Frontal cortex (tissue), 3 donors: ENCODE measurements at regions not wholly inside any gene's neighbourhood (a gene's known extent, or its start where the extent isn't known, plus 50 kb on each side); places are given as distances from the start of the nearest gene placed in this dataset.
"Not testable (repeated sequence)": the region's sequence is repeated elsewhere in the genome, so short reads cannot be mapped to it uniquely, and the experiment has no call there.

Source experiments
- DNase-seq, 2 donors: peaks; one replicate each; pipeline ENCODE4 v3.0.0; 2012; ENCODE audit warnings: low spot score in 2 of 2
- FAIRE-seq: peaks from 2 replicates; lab custom pipeline; 2012; peaks lifted over from hg19 to GRCh38; lab: Jason Lieb, UNC
- donor health status: control.
- donor health status: control.
- donor health status: control.

DNA sequence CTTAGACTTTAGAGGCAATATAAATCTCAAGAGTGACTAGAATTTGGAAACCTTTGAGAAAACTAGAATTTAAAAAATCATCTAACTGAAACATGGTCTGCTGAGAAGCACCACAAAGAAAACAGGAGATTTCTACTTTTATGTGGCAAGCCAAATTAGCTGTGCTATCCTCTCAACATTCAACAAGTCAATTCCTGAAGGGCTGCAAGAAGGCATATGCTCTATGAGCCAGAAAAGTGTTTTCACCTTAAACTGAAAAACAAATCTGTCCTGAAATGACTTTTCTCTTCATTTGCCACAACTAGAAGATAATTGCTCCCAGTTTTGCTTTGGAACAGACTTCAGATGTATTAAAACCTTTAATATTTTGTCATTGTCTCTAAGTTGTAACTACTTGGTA is 263.2 kb upstream of the EDNRA start:
- FAIRE-seq (no peak), DNase-seq (no peak)

GRCh38 chr4:147219145-147219544 is 261.8 kb upstream of the EDNRA start:
- FAIRE-seq: no peak
- DNase-seq: no peak

DNA sequence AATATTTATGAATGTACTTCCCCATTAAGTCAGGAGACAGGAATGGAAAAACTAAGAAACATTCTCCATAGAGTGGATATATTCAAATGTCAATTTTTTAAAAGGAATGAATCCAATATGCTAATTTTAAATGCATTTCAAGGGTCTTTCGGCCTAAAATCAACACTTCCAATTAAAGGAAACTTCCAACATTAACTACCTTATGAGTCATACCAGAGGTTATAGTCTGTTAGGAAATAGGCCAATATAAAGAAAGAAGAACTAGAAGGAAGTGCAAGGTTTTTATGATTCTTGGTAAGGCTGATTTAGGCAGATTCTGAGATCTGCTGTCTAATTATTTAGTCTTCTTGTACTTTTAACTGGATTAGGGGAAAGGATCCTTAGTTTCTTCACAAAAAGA is 260.1 kb upstream of the EDNRA start:
- DNase-seq (no peak), FAIRE-seq (no peak)

DNA sequence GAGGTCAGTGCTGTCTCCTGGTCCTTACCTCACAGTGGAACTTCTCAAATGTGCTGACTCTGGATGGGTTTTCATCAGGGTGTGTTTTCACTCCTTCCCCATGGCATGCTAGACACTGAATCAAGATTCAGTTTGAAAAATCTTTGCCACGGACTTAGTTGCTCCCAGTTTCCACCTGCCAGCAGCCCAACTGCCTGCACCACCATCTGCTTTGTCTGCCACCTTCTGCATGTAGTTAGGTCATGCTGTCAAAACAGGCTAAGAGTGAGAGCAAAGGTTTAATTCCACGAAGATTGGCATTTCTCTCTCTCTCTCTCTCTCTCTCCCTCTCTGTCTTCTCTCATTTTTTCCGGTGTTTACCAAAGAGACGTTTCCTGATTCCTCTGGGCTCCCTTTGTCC is 258.0 kb upstream of the EDNRA start:
- DNase-seq: no peak
- FAIRE-seq: no peak

- FAIRE-seq (no peak), DNase-seq (no peak)
These were observed 257.3 kb upstream of the EDNRA start for GRCh38 chr4:147223576-147223975.

DNA sequence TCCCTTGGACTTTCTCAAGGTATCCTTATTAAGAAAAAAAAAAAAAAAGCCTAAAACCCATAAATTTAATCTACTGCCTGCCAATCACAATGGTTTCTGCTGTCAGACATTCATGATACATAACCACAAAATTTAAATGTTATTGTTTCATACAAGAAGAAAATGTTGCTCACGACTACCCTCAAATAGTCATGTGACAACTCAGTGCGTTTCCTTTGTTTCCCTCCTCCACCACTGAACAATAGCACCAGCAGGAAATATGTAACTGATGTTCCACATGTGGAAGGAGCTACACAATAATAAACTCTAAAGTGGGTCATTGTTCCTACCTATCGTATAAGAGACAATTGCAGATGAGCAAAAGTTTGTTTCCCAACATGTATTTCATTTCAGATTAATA is 244.1 kb upstream of the EDNRA start:
- no peak for FAIRE-seq
- DNase-seq: no peak

DNA sequence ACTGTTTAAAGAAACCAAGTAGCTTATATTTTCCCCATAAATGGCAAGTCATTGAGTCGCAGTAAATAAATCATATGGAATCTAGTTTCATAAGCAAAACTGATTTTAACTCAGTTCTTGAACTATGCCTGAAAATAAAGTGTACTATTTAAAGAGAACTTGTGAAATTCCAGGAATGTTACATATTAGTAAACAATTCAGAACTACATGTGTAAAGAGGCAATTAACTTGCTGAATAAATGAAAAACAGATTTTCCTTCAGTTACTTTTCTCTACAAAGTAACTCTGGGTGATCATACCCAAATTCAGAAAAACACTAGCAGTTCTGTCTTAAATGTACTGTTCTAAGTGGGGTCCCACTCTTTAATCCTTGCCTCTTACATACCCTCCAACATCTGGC is 236.1 kb upstream of the EDNRA start:
- DNase-seq: no peak
- FAIRE-seq: no peak

- DNase-seq (no peak), FAIRE-seq (no peak)
These were observed 234.8 kb upstream of the EDNRA start for GRCh38 chr4:147246096-147246495.

- FAIRE-seq, DNase-seq: not testable (repeated sequence)
These were observed 234.4 kb upstream of the EDNRA start for GRCh38 chr4:147246528-147246927.

DNA sequence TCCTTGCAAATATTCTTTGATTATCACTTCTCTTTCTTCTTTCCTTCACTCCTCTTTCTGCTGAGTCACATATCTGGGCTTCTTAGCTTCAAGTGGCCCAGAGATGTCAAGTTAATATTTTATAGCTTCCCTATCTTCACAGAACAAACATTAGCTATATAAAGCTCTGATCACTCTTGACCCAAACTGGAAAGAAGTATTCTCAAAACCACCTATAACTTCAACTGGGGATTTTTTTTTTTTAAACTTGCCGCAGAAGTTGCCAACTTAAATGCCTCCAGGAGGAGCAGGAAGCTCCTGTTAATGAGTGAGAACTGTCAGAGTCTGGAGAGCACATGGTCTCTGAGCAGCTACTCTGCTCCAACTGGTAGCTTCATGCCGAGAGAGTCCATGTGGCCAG is 233.3 kb upstream of the EDNRA start:
- DNase-seq (no peak), FAIRE-seq (no peak)

DNA sequence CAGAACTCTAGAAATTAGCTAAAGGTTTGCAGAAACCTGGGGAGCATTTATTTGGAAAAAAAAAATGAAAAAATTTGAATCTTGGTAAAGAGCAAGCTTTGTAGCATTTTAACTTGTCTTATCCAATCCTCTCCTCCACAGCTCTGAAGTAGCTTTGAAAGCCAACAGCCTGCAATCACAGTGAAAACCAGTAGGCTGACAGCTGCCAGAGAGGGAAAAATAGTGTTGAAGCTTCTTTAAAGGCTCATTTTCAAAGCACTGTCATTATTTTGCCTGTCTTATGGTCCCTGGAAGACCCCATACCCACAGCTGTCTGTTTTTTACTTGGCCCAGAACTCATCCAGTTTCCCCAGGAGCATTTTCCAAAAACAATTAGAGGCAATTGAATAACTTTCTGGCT is 230.8 kb upstream of the EDNRA start:
- no peak for DNase-seq
- no peak for FAIRE-seq

DNA sequence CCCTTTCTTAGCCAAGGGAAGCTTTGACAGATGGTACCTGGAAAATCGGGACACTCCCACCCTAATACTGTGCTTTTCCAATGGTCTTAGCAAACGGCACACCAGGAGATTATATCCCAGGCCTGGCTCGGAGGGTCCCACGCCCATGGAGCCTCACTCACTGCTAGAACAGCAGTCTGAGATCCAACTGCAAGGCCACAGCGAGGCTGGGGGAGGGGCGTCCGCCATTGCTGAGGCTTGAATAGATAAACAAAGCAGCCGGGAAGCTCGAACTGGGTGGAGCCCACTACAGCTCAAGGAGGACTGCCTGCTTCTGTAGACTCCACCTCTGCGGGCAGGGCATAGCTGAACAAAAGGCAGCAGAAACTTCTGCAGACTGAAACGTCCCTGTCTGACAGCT is 225.6 kb upstream of the EDNRA start:
- FAIRE-seq, DNase-seq: not testable (repeated sequence)

DNA sequence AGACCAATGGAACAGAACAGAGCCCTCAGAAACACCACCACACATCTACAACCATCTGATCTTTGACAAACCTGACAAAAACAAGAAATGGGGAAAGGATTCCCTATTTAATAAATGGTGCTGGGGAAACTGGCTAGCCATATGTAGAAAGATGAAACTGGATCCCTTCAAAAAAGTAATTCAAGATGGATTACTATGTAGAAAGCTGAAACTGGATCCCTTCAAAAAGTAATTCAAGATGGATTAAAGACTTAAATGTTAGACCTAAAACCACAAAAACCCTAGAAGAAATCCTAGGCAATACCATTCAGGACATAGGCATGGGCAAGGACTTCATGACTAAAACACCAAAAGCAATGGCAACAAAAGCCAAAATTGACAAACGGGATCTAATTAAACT is 221.6 kb upstream of the EDNRA start:
- not testable (repeated sequence) for FAIRE-seq, DNase-seq

- no peak for DNase-seq
- no peak for FAIRE-seq
These were observed 196.6 kb upstream of the EDNRA start for GRCh38 chr4:147284256-147284835.

- no peak for DNase-seq
- no peak for FAIRE-seq
These were observed 196.0 kb upstream of the EDNRA start for GRCh38 chr4:147284935-147285334.

GRCh38 chr4:147285751-147286150 is 195.1 kb upstream of the EDNRA start:
- FAIRE-seq (peak; percentile 24), DNase-seq (peak in 1 of 2 donors; percentile 4)

GRCh38 chr4:147286846-147287587 is 193.9 kb upstream of the EDNRA start:
- no peak for FAIRE-seq

GRCh38 chr4:147287588-147287890 is 193.4 kb upstream of the EDNRA start:
- no peak for DNase-seq
- no peak for FAIRE-seq

More at GRCh38 chr4:147286846-147287587, 193.9 kb upstream of the EDNRA start:
- DNase-seq: no peak

GRCh38 chr4:147288512-147288911 is 192.4 kb upstream of the EDNRA start:
- no peak for FAIRE-seq
- no peak for DNase-seq

DNA sequence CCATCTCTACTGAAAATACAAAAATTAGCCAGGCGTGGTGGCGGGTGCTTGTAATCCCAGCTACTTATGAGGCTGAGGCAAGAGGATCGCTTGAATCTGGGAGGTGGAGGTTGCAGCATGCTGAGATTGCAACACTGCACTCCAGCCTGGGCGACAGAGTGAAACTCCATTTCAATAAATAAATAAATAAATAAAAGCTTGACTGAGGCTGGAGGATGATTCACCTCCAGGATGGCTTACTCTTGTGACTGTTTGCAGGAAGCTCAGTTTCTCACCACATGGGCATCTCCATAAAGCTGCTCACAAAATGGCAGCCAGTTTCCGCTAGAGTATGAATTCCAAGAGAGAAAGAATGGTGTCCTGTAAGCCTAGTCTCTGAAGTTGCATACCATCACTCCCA is 191.7 kb upstream of the EDNRA start:
- DNase-seq (no peak), FAIRE-seq (no peak)

DNA sequence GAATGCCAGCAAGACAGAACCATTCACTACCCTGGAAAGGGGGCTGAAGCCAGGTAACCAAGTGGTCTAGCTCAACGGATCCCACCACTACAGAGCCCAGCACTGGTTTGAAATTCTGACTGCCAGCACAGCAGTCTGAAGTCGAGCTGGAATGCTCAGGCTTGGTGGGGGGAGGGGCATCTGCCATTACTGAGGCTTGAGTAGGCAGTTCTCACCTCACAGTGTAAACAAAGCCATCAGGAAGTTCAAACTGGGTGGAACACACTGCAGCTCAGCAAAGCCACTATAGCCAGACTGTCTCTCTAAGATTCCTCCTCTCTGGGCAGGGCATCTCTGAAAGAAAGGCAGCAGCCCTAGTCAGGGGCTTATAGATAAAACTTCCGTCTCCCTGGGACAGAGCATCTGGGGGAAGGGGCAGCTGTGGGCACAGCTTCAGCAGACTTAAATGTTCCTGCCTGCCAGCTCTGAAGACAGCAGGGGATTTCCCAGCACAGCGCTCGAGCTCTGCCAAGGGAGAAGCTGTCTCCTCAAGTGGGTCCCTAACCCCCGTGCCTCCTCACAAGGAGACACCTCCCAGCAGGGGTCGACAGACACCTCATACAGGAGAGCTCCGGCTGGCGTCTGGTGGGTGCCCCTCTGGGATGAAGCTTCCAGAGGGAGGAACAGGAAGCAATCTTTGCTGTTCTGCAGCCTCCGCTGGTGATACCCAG is 188.1 kb upstream of the EDNRA start:
- not testable (repeated sequence) for FAIRE-seq

More for the DNA sequence above, 188.1 kb upstream of the EDNRA start:
- DNase-seq: not testable (repeated sequence)
